ENCODE measurements at regions not wholly inside any gene's neighbourhood (a gene's known extent, or its start where the extent isn't known, plus 50 kb on each side); places are given as distances from the start of the nearest gene placed in this dataset.

- Histone ChIP-seq H4K20me1 (replicated peaks; ENCODE audit: control insufficient read depth, insufficient read depth, low read length) (no peaks in the 10 kb centered on the region), H3K4me1 (replicated peaks in 1 of 2; ENCODE audit: control insufficient read depth in 2 of 2, insufficient read depth in 2 of 2, low read length in 2 of 2) (no peaks in the 10 kb centered on the region; a peak in 1 of 5 replicates), H3K9me3 (replicated peaks; ENCODE audit: control insufficient read depth, insufficient read depth, low read depth, low read length) (no peaks in the 10 kb centered on the region), H3K4me3 (no peak overlapping the region), H3K4me2 (ENCODE audit: insufficient read depth, low read length) (no peak overlapping the region), H2AFZ (ENCODE audit: low read depth, low read length) (no peak overlapping the region), H3K9me1 (ENCODE audit: control insufficient read depth, insufficient read depth, low read length) (no peaks in the 10 kb centered on the region), H3K27ac (ENCODE audit: extremely low read depth, low read depth, low read length) (no peak overlapping the region), H3K27me3 (ENCODE audit: control insufficient read depth in 2 of 2, insufficient read depth in 2 of 2, low read length in 2 of 2) (no peaks in the 10 kb centered on the region), H3K79me2 (ENCODE audit: control insufficient read depth, insufficient read depth, low read length) (no peaks in the 10 kb centered on the region), H3K36me3 (ENCODE audit: control insufficient read depth, insufficient read depth, low read length) (no peaks in the 10 kb centered on the region), H3K9ac (ENCODE audit: insufficient read depth in 1 of 2, low read depth in 2 of 2, low read length in 2 of 2) (no peak overlapping the region)
- intact Hi-C loops (cut with micrococcal nuclease) (no loop called here), in situ Hi-C loops (cut with MboI) (no loop called here)
- FAIRE-seq (no peak), ATAC-seq (no peak), DNase-seq (ENCODE audit: extremely low read depth in 1 of 4, low spot score in 3 of 4) (peak in 1 of 4 experiments; percentile 3)
- WGBS (ENCODE audit: insufficient coverage, low coverage, missing lambda C conversion rate) = 25% methylated on average over 4 of the region's 4 CpGs
- no peak for TF ChIP-seq ZFP1 (CRISPR knock-in tag; IDR thresholded peaks at IDR 0.05)
- TF ChIP-seq ZKSCAN3 (CRISPR knock-in tag; IDR thresholded peaks at IDR 0.05) = no peak
- TF ChIP-seq, protein P1, sequence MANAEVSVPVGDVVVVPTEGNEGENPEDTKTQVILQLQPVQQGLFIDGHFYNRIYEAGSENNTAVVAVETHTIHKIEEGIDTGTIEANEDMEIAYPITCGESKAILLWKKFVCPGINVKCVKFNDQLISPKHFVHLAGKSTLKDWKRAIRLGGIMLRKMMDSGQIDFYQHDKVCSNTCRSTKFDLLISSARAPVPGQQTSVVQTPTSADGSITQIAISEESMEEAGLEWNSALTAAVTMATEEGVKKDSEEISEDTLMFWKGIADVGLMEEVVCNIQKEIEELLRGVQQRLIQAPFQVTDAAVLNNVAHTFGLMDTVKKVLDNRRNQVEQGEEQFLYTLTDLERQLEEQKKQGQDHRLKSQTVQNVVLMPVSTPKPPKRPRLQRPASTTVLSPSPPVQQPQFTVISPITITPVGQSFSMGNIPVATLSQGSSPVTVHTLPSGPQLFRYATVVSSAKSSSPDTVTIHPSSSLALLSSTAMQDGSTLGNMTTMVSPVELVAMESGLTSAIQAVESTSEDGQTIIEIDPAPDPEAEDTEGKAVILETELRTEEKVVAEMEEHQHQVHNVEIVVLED (CRISPR knock-in tag; IDR thresholded peaks at IDR 0.05) = no peak
- TF ChIP-seq CREM (IDR thresholded peaks at IDR 0.05; ENCODE audit: low read depth) = no peak
- no peak for TF ChIP-seq ZNF507 (tag; conservative IDR thresholded peaks at IDR 0.05)
- no peak for TF ChIP-seq PHTF2 (CRISPR knock-in tag; IDR thresholded peaks at IDR 0.05)
- TF ChIP-seq NEUROD1 (IDR thresholded peaks at IDR 0.05; ENCODE audit: borderline replicate concordance, low read depth, low read length, partially characterized antibody) = no peak
- no peak for TF ChIP-seq TRIM28 (IDR thresholded peaks at IDR 0.05)
- no peak for TF ChIP-seq MTA2 (IDR thresholded peaks at IDR 0.05; ENCODE audit: low read depth)
- no peak for TF ChIP-seq ZNF431 (CRISPR knock-in tag; IDR thresholded peaks at IDR 0.05)
- no peak for TF ChIP-seq PHB2 (IDR thresholded peaks at IDR 0.05; ENCODE audit: low read depth)
- no peak for TF ChIP-seq ZEB2 (IDR thresholded peaks at IDR 0.05)
- no peak for TF ChIP-seq NFIC (IDR thresholded peaks at IDR 0.05)
- TF ChIP-seq, protein P2, sequence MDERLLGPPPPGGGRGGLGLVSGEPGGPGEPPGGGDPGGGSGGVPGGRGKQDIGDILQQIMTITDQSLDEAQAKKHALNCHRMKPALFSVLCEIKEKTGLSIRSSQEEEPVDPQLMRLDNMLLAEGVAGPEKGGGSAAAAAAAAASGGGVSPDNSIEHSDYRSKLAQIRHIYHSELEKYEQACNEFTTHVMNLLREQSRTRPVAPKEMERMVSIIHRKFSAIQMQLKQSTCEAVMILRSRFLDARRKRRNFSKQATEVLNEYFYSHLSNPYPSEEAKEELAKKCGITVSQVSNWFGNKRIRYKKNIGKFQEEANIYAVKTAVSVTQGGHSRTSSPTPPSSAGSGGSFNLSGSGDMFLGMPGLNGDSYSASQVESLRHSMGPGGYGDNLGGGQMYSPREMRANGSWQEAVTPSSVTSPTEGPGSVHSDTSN (CRISPR knock-in tag; IDR thresholded peaks at IDR 0.05; ENCODE audit: low read depth) = no peak
- TF ChIP-seq, protein P2 (tag; conservative IDR thresholded peaks at IDR 0.05; ENCODE audit: low read depth) = no peak
- TF ChIP-seq PREB (CRISPR knock-in tag; IDR thresholded peaks at IDR 0.05) = no peak
- CTCF ChIA-PET (ENCODE audit: low intra/inter-chr PET ratio) = no interaction called here
- POLR2A ChIA-PET = interaction anchor here (0.6 kb wide), 1 partner anchor 87 kb away, joined by 3 read pairs; no protein-coding TSS in a partner anchor
- BruUV-seq (replicated peaks) = no TSS peak
These were observed 225.0 kb downstream of the JRKL start for GRCh38 chr11:96614846-96615245.

Data from K562 (cell line).